Activated CD4-positive, alpha-beta T cell treated with anti-CD3 and anti-CD28 coated beads for 24 hours (primary cell): ENCODE measurements at regions not wholly inside any gene's neighbourhood (a gene's known extent, or its start where the extent isn't known, plus 50 kb on each side); places are given as distances from the start of the nearest gene placed in this dataset.
"Not testable (repeated sequence)": the region's sequence is repeated elsewhere in the genome, so short reads cannot be mapped to it uniquely, and the experiment has no call there.

Experiments
- DNase-seq, 2 donors: peaks; one replicate each; pipeline ENCODE4 v3.0.0-alpha.2; 2020; ENCODE audit warnings: low read depth in 2 of 2

DNA sequence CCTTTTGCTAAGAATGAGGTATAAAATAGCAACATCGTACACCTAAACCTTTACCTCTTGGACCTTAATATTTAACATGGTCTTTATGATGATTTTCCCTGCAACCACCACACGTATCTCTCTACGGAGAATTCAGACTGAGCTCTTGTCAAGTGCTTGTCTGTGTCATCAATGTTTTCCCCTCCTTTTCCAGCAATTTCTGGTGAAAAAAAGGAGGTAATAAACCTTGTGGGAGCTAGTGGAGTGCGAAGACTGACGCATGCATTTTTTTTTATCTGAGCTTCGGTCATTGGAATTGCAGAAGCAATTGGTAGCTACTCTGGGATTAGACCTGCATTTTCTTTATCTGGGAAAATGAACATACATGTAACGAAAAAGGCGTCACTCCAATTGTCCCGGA, 527.6 kb downstream of the TMEM114 start:
- DNase-seq = no peak

DNA sequence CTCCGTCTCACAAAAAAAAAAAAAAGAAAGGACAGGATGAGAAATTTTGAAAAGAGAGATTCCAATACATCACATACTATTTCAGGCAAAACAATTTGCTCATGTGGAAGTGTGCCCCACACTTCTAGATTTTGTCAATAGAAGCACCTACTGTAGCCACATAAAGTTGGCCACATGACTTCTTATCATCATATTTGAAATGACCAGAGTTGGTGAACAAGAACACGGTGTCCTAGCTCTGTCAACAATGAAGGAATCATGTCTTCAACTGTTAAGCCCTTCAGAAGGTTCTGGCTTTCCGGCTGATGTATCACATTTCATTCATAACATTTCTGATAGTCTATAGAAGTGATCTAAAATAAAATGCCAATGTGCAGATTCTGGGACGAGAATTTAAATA, 534.5 kb downstream of the TMEM114 start:
- no peak for DNase-seq

DNA sequence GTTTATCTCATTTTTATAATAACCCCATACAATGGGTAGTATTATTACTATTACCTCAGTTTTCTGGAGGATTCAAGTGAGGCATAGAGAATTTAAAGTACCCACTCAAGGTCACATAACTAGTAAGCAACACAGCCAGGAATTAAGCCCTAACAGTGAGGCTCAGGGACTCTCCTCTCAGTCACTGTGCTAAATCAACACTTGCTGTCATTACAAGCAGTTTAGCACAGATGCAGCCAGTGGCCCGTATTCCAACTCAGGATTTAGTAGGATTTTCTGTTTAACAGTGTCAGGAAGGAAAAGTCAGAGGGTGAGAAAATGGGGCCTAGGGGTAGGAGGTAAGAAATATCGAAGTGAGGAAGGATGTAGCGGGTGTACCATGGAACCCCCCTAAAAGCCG, 536.9 kb downstream of the TMEM114 start:
- no peak for DNase-seq

DNA sequence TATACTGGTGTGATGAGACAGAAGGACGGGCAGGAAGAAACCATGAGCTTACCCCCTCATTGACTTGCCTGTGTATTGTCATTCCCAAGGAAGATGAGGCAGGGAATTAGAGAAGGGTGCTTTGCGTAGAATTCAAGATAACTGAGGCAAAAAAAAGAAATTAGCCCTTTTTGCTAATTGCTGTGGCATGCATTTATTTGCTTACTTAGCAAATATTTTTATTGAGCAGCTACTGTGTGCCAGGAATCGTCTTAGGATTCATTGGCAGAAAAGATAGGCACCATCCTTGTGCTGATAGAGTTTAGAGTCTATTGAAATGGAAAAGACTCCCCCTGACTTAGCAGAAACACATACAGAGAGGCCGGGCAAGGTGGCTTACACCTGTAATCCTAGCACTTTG, 541.9 kb downstream of the TMEM114 start:
- no peak for DNase-seq

DNA sequence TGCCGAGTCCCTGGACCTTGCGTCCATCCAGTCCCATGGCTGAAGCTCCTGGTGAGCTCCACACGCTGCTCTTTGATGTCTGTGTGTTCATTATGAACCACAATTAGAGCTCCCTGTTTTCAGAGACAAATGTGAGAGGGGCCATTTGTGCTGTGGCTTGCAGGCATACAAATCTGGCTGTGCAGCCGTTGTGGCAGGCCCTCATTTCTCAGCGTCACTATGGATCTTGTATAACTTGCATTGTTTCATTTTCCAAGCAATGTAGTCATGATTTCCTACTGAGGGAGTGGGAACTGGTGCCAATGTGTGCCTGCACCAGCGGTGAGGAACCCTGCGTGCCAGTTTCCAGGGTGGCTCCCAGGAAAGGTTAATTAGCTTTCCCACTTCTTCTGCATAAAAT, 542.6 kb downstream of the TMEM114 start:
- no peak for DNase-seq

DNA sequence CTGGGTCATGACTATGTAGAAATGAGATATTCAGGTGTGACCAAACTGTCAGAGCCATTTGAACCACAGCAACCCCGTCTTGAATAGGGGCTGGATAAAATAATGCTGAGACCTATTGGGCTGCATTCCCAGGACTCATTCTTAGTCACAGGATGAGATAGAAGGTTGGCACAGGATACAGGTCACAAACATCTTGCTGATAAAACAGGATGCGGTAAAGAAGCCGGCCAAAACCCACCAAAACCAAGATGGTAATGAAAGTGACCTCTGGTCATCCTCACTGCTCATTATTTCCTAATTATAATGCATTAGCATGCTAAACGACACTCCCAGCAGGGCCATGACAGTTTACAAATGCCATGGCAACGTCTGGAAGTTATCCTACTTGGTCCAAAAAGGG, 545.5 kb downstream of the TMEM114 start:
- DNase-seq = no peak

DNA sequence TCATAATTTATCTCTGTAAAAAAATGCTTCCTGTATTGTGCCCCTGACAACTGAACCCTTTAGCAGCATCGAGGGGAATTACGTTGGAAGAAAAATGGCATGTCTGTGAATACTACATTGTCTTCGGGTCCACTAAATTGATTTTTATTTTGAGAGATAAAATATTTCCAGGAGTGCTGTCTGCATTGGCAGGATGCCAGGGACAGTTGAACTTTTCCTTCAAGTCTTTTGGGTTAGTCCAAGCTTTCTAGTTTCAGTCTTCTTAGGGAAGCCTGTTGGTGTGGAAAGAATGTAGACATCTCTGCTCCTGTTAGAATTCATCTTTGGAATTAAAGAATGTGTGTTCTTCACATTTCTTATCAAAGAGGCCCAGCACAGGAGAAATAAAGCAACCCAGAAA, 557.9 kb downstream of the TMEM114 start:
- DNase-seq = no peak

DNA sequence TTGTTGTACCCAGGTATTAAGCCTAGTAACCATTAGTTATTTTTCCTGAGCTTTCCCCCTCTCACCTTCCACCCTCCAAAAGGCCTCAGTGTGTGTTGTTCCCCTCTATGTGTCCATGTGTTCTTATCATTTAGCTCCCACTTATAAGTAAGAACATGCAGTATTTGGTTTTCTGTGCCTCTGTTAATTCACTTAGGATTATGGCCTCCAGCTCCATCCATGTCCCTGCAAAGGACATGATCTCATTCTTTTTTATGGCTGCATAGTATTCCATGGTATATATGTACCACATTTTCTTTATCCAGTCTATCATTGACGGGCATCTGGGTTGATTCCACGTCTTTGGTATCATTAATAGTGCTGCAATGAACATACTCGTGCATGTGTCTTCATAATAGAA, 560.3 kb downstream of the TMEM114 start:
- not testable (repeated sequence) for DNase-seq

DNA sequence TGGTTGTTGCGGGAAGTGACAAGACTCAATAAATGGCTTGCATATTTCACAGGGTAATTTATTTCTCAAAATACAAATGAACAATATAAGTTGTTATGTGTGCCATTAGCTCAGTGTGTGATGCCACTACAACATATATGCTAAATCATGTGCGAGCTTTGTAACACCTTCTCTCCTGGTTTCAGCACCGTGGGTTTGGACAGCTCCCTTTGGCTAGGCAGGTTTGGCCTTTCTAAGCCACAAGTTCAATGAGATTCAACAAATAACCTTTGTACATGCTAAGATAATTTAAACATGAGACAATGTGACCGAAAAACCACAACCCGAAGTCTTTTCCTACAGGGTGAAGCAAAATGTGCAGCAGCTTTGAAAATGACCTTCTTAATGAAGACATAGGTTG, 563.9 kb downstream of the TMEM114 start:
- DNase-seq = no peak

DNA sequence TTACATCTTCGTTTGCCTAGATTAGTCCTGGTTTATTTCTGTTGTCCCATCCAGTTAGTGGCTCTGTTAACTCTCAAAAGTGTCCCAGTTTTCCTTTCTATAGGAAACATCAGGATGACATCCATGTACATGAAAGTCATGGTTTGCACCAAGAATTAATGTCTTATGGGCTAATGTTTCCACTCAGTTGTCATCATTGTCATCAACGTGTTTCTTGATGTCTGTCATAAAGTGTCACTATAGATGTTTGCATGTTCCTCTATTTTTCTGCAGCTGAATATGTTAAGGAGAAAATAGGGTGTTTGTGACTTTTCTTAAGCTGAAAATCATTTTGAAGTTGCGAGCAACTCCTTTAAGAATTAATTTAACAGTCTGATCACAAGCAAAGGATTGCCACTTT, 567.0 kb downstream of the TMEM114 start:
- no peak for DNase-seq

DNA sequence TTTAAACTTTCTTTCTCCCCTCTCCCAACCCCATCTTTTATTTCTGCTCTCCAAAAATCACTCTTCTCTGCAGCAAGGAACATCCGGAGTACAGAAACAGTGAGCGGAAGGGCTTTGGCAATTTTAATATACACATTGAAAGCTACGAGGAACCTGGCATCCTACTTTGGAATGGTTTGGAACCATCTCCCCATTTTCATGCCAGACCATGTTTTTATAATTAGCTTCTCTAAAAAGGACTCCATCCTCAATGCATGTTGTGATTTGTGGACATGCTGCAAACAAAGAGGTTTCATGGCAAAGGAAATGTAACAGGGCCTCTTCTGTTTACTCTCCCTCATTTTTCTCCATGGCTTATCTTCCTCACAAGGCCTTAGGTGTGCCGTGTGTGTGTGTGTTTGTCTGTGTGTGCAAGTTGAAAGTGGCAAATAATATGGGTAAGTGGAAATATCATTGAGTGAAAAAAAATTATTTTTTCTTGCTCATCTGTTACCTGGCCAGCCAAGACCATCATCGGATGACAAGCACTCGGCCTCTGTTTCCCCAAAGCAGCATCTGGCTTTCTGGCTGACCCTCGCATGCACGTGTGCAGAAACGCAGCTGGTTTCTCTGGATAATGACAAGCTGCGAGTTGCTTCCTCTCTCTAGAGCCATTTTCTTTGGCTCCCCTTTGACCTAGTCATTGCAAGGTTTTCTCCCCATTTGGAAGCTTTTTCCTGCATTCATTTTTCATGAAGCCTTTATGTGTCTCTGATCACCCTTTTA, 585.0 kb downstream of the TMEM114 start:
- no peak for DNase-seq

DNA sequence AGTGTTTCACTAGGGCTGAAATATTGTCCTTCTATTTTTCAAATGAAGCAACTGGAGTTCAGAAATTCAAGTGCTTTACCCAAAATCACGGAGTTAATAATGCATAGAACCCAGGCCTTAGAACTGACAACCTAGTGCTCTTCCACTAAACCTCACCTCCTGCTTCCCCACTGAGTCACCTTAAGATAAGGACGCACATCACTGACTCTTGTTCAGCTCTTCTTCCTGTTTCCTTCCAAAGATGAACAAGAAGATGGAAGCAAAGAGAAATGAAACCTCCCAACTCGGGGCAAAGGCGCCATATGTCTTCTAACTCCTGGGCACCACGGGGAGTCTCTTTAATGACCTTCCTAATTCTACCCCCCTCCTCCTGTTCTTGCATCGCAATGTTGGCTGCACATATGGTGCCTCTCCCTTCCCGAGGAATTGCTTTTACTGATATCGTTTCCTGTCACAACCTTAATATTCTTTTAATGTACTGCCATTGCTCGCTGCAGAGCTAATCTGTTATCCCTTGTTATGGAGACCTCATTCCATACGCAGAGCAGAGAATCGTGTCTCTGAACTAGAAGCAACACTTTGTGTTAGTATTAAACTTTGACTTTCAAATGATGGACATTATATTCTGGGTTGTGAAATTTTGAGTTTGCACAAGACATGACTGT, 591.4 kb downstream of the TMEM114 start:
- no peak for DNase-seq

DNA sequence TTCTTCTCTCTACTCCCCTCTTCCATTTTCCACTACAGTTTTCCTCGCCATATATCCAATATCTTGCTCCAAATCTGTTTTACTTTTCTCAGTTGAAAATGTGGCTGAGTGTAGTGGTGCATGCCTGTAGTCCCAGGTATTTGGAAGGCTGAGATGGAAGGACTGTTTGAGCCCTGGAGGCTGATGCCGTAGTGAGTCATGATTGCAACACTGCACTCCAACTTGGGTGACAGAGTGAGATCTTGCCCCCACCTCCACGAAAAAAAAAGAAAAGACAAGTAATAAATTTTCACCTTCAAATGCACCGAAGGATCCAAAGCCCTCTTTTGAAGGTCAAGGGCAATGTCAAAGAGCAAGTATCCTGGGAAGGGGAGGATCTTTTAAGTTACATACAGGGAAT, 592.3 kb downstream of the TMEM114 start:
- DNase-seq = no peak

DNA sequence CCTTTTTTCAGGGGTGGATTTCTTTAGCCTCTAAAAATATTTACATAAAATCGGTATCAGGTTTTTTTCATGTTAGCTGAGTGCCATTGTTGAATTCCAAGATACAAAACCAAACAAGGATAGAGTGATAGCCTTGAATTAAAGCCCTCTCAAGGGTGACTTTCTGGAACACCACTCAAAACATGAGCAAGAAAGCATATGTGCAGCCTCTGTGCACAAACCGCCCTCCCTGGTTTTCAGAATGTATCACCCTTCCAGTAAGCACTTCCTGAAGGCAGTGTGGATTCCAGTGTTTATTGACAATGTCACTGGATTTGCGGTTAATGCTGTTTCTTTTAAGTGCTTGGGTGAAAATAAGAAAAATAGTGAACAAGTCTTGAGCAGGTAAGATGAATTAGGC, 597.7 kb downstream of the TMEM114 start:
- DNase-seq = no peak

DNA sequence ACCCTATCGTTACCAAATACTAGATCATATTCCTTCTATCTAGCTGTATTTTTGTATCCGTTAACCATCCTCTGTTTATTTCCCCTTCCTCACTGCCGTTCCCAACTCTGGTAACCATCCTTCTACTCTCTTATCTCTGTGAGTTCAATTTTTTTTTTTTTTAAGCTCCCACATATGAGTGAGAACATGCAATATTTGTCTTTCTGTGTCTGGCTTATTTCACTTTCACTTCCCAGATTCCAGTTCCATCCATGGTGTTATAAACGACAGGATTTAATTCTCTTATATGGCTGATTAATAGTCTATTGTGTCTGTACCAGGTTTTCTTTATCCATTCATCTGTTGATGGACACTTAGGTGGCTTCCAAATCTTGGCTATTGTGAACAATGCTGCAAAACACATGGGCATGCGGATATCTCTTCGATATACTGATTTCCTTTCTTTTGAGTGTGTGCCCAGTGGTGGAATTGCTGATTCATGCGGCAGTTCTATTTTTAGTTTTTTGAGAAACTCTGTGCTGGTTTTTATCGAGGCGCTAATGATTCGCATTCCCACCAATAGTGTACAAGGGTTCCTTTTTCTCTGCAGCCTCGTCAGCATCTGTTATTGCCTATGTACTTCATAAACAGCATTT, 599.6 kb downstream of the TMEM114 start:
- no peak for DNase-seq

DNA sequence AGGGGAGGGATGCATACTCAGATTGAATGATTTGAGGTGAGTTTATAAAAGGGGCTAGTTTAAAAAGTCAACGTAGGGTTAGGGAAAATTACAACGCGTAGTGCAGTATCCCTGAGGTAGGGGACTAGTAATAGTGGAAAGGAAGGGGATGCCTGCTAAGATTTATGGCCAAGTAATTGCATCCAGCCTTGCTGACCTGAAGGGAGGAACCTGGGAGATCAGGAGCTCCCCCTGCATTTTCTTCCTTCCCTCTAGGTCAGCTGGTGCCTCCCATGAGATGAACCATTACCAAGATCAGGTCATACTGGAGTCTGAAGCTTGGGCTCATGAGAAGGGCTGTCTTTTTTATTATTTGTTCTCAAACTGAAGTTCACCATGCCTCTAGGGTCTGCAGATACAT, 606.6 kb downstream of the TMEM114 start:
- no peak for DNase-seq

DNA sequence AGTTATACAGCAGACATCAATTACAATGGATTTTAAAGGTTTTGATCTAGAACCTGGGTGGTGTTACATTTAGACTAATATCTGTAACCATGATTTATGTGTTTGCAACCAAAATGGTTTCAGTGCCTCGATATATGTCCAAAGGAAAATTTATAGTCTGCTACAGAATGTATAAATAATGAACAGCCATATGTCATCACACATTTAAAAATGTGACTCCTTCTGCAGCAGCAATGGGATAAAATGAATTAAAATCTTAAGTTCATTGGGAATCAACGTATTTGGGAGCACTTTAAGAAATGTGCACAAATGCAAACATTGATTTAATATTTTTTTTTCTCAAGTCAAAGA, 610.2 kb downstream of the TMEM114 start:
- no peak for DNase-seq

DNA sequence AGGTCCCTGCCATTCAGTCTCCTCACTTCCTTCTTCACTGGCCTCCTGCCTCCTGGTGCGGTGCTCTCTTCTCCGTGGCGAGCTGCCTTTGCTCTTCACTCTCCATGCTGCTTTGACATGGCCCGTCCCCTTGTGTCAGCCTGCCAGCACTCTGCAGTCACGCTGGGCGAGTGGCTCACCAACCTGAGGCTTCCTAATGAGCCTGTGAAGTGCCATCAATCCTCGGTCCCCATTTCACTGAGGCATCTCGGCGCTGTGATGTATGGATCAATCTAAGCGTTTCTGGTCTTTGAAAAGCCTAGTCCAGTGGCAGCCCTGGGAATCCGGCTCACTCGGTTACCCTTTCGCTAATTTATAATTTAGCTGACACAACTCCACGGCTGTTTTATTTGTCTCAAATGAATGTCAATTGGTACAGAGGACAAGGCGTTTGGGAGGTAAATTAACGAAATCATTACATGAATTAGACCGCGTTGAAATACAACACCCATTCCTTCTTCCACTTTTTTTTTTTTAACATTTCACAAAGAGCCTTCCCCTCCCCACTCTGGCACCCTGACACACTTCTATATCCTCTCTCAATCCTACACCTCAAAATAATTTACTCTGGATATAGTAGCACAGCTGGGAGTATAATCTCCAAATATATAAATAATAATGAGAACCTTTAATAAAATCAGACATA, 610.7 kb downstream of the TMEM114 start:
- DNase-seq = no peak

DNA sequence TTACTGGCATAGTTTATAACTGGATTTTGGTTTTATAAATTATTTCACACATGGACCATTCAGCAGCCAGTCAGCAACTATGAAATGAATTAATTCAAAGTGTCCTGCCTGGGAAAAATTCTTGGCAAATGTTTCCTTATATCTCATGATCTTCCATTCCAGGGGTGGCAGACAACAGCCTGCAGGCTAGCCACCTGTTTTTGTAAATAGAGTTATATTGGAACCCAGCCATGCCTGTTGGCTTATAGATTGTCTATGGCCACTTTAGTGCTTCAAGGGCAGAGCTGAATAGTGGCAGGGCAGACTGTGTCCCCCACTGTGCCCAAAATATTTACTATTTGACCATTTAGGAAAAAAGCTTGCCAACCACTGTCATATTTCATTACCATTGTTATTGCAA, 613.7 kb downstream of the TMEM114 start:
- no peak for DNase-seq

DNA sequence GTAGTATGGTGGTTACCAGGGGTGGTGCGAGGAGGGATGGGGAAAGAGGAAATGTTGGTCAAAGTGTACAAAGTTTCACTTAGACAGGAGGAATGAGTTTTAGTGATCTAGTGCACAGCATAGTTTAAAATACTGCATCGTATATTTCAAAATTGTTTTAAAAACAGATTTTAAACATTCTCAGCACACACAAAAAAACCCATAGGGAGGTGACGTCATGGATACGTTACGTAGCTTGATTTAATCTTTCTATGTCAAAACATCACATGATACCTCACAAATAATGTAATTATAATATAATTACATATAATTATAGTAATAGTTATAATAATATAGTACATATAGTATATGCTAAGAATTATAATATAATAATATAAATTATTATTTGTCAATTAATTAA, 614.2 kb downstream of the TMEM114 start:
- no peak for DNase-seq

DNA sequence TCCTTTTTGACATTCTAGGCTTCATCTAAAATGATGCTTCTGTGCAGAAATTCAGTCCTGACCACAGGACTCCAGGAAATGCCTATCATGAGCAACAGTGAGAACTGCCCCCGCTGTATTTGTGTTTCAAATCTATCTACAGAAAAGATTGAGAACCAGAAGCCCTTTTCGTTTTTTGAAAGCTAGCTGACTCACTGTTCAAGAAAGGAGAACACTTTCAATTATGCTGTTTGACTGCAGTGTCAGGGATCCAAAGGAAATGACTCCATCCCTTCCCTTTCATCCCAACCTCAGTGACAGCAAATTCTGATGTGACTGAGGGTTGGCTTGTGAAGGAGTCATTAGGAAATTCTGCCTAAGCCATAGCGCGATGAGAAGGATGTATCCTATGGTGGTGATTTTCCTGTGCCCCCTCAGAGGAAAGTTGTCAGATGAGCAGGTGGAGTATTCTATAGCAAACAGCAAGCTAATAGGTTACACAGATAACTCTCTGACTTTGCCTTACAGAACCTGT, 622.3 kb downstream of the TMEM114 start:
- no peak for DNase-seq

DNA sequence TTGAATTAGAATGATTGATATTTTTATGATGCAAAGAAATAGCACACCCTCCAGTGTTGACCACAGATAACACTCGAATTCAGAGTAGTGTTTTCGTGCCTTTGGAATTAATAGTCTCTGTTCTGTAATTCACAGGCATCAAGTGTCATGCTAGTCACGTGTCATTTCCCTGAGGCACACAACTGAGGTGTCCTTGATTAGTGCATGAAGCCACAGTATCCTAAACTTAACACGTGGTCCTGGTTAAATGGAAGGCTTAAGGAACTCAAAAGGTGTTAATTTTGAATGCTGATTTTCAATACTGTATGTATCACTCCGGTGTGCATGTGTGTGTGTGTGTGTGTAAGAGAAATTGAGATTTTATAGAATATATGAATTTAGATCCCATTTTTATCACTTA, 625.6 kb downstream of the TMEM114 start:
- no peak for DNase-seq

DNA sequence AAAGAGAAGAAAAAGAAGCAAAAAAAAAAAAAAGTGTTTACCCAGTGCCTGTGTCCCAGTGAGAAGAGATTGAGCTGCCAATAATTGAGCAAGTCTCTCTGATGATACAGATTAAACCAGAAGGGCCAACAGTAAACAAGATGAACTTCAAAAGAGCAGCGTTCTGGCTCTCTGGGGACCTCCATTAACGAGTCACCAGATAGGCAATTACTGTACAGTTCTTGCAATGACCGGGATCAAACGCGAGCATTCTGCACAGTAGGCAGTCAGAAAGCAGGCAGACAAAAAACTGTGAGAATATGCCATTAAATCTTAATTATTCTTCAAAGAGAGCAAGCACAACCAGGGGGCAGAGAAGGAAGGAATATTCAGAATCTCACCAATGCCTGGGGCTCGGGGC, 626.1 kb downstream of the TMEM114 start:
- DNase-seq = no peak
